HUES48 (cell line): ENCODE measurements at regions not wholly inside any gene's neighbourhood (a gene's known extent, or its start where the extent isn't known, plus 50 kb on each side); places are given as distances from the start of the nearest gene placed in this dataset.

Experiments used
- H3K27ac ChIP-seq: one replicate; pipeline ENCODE4 v1.7.0; 2013; ENCODE audit warnings: low read depth, low read length, inconsistent platforms
- H3K27me3 ChIP-seq: 2 replicates; pipeline ENCODE4 v1.6.1; 2013; ENCODE audit warnings: mild to moderate bottlenecking, low read length; ENCODE audit not compliant: control insufficient read depth, insufficient read depth
- H3K36me3 ChIP-seq: 2 replicates; pipeline ENCODE4 v1.6.1; 2013; ENCODE audit warnings: low read length; ENCODE audit not compliant: control insufficient read depth, insufficient read depth
- H3K4me1 ChIP-seq: 2 replicates; pipeline ENCODE4 v1.6.1; 2013; ENCODE audit warnings: mild to moderate bottlenecking, low read length; ENCODE audit not compliant: control insufficient read depth, insufficient read depth
- H3K4me3 ChIP-seq: 2 replicates; pipeline ENCODE4 v1.5.1; 2013; ENCODE audit warnings: mild to moderate bottlenecking, low read depth, low read length
- H3K9ac ChIP-seq: 2 replicates; pipeline ENCODE4 v1.6.1; 2013; ENCODE audit warnings: mild to moderate bottlenecking, low read depth, low read length, moderate library complexity
- H3K9me3 ChIP-seq: 2 replicates; pipeline ENCODE4 v1.6.1; 2013; ENCODE audit warnings: low read length; ENCODE audit not compliant: control insufficient read depth, insufficient read depth

DNA sequence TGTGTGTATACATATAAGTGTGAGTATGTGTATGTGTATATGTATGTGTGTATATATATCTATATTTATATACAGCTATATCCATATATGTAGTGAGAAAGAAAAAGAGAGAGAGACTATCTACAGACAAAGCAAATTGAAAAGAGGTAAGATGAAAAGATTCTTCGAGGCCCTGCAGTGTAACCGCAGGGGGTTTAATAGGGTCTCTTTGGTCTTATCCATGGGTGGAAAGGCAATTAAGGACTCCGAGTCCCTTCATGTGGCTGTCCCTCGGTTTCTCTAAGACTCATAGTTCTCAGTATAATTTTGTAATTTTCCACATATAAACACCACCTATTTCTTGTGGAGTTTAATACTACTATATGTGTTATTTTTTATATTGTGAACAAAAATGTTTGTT lies 50.6 kb upstream of the JAZF1 start:
- H3K4me3 ChIP-seq = no peak overlapping the region
- no peaks in the 10 kb centered on the region for H3K9me3 ChIP-seq
- no peak overlapping the region for H3K9ac ChIP-seq
- peaks cover 29% of the 10 kb centered on the region for H3K4me1 ChIP-seq
- no peaks in the 10 kb centered on the region for H3K27me3 ChIP-seq
- no peak overlapping the region for H3K27ac ChIP-seq
- no peaks in the 10 kb centered on the region for H3K36me3 ChIP-seq

DNA sequence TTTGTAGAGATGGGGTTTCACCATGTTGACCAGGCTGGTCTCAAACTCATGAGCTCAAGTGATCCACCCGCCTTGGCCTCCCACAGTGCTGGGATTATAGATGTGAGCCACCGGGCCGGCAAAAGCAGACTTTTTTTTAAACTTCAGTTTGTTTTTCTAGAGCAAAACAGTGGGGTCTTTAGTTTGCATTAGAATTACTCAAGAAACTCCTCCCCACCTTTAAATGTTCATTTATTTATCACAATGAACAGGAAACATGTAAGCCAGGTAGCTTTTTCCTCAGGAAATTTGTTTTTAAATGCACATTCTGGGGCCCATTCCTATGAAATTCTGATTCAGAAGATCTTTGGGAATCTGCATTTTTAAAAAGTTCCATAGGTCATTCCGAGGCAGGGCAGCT lies 56.0 kb upstream of the JAZF1 start:
- H3K36me3 ChIP-seq = no peaks in the 10 kb centered on the region
- peak overlapping the region; percentile 74 for H3K27ac ChIP-seq
- H3K27me3 ChIP-seq = no peaks in the 10 kb centered on the region
- H3K9ac ChIP-seq = no peak overlapping the region
- peaks cover 29% of the 10 kb centered on the region for H3K4me1 ChIP-seq
- H3K9me3 ChIP-seq = no peaks in the 10 kb centered on the region
- H3K4me3 ChIP-seq = no peak overlapping the region

DNA sequence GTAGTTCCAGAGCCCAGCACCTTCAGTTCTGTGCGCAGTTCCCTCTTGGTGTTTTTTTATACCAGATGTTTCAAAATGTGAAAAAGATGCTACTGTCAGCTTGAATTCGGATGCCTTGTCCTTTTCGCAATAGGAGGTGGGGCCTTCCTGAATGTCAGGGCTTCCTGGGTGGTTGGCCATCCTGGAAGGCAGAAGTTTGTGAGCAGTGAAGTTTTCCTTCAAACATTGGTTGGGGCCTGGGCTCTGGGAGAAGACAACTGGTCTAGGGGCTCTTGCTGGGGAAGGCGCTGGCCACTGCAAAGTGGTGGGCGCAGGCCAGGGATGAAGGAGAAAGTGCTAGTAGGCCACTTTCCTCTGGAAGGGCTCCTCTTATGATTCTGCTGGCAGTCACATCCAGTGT lies 56.8 kb upstream of the JAZF1 start:
- Histone ChIP-seq H3K27ac (peak overlapping the region; percentile 74), H3K4me1 (peaks cover 29% of the 10 kb centered on the region), H3K9me3 (no peaks in the 10 kb centered on the region), H3K27me3 (no peaks in the 10 kb centered on the region), H3K4me3 (no peak overlapping the region), H3K36me3 (no peaks in the 10 kb centered on the region), H3K9ac (no peak overlapping the region)

DNA sequence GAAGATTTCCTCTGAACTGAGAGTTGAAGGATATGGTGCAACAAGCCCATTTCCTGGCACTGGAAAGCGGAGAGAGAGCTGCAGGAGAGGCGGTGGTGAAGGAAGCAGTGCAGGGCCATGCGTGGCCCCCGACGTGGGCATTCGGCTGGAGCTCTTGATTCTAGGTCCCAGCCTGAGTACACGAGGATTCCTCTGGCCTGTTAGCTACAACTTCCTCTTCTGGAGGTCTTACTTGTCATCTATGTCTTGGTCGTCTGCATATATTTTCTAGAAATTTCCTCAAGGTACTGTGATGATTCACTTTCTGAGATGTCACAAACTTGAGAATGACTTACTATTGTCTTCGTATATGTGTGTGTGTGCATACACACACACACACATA lies 59.2 kb upstream of the JAZF1 start:
- Histone ChIP-seq H3K4me1 (peaks cover 29% of the 10 kb centered on the region), H3K9ac (no peak overlapping the region), H3K36me3 (no peaks in the 10 kb centered on the region), H3K4me3 (no peak overlapping the region), H3K9me3 (no peaks in the 10 kb centered on the region), H3K27ac (no peak overlapping the region), H3K27me3 (no peaks in the 10 kb centered on the region)

DNA sequence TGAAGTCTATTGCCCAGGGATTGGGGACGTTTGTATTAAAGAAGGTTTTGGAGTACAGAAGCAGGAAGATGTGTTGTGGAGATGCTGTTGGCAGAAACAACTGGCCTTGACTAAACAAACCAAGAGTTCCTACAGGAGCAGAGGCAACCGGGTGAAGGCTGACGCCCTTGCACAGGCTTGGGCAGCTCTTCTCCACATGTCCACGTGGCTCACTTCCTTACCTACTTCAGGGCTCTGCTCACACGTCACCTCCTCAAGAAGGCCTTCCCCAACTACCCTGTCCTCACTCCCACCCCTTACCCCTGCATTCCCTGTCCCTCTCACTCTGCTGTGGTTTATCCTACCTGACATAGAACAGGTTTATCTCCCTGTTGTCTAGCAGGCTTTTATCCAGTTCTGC lies 59.9 kb upstream of the JAZF1 start:
- no peak overlapping the region for H3K27ac ChIP-seq
- no peak overlapping the region for H3K4me3 ChIP-seq
- H3K36me3 ChIP-seq = no peaks in the 10 kb centered on the region
- no peaks in the 10 kb centered on the region for H3K27me3 ChIP-seq
- H3K4me1 ChIP-seq = peaks cover 23% of the 10 kb centered on the region
- H3K9ac ChIP-seq = no peak overlapping the region
- no peaks in the 10 kb centered on the region for H3K9me3 ChIP-seq

DNA sequence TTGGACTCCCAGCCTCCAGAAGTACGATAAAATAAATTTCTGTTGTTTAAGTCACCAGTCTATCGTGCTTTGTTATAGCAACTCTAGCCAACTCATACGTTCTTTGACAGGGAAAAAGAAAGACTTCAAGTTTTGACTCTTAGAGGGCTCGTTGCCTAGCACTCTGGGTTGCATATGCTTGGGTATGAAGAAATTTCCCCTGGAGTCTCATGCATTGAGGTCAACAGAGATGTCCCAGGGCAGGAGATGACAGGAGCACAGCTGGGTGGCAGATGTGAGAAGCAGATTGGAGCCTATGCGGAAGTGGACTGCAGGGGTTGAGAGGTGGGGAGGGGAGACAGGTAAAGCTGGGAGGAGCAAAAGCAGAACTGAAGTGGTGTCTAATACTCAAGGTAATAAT lies 63.3 kb upstream of the JAZF1 start:
- Histone ChIP-seq H3K36me3 (no peaks in the 10 kb centered on the region), H3K9me3 (no peaks in the 10 kb centered on the region), H3K27me3 (no peaks in the 10 kb centered on the region), H3K27ac (no peak overlapping the region), H3K4me1 (peaks cover 8% of the 10 kb centered on the region; the same call in 1 of the 2 replicates), H3K9ac (no peak overlapping the region), H3K4me3 (no peak overlapping the region)

DNA sequence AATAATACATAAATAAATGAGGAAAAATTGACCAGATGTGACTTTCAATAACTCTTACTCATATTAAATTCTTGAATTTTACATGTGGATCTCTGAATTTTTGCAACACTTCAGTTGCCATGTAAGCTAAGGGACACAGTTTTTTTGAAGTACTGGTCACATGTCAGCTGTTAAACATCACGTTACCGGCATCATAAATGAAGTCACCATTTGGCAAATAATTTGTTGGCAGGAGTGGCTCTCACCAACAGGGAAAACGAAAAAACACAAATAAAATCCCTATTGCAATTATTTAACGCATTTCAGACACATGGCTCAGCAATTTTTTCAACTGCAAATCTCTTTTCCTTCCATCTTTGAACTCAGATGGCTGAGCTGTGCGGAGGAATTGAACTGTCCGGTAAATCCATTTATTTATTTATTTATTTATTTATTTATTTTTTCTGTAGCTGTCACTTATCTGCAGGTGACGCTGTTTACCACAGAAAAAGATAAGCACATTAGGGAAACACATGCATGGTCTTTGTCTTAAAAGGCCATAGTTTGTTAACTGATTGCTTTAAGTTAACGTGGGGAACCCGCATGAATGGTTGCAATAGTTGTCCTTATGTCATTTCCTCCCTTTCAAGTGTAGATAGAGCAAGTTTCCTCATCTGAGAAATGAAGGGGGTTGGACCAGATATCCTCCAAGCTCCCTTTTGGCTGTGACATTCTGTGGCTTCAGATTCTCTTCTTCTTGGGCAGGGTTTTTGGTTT lies 64.7 kb upstream of the JAZF1 start:
- H3K27ac ChIP-seq = no peak overlapping the region
- H3K4me3 ChIP-seq = no peak overlapping the region
- peaks cover 8% of the 10 kb centered on the region; the same call in 1 of the 2 replicates for H3K4me1 ChIP-seq
- H3K27me3 ChIP-seq = no peaks in the 10 kb centered on the region
- H3K9me3 ChIP-seq = no peaks in the 10 kb centered on the region
- H3K9ac ChIP-seq = no peak overlapping the region
- no peaks in the 10 kb centered on the region for H3K36me3 ChIP-seq

DNA sequence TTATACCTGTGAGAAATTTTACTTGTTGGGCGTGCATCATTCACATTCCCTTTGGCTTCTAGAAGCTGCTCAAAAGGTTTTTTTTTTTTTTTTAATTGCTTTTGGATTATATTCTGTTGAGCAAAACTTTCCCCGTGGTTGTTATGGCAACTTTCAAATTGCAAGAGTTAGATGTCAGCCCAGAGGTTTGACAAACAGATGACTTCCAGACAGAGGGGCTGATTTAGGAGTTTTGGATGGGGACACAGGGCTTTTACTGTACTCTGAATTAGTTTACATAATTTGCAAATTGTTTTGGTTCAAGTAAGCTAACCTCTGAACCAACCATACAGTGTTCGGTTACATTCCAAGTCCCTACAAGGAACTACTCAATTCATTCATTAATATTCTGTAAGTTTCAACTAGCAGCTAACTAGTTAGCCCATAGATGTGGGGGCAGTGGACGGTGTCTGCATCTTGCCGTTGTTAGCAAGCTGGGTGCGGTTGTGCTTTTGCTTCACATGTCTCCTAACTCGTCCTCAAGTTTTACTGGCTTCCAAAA lies 66.4 kb upstream of the JAZF1 start:
- Histone ChIP-seq H3K36me3 (no peaks in the 10 kb centered on the region), H3K27ac (no peak overlapping the region), H3K4me3 (no peak overlapping the region), H3K9ac (0 out of 2 replicates have a peak overlapping the region, but pooled peaks have one; percentile 11), H3K27me3 (no peaks in the 10 kb centered on the region), H3K9me3 (no peaks in the 10 kb centered on the region), H3K4me1 (peaks cover 8% of the 10 kb centered on the region; the same call in 1 of the 2 replicates)

DNA sequence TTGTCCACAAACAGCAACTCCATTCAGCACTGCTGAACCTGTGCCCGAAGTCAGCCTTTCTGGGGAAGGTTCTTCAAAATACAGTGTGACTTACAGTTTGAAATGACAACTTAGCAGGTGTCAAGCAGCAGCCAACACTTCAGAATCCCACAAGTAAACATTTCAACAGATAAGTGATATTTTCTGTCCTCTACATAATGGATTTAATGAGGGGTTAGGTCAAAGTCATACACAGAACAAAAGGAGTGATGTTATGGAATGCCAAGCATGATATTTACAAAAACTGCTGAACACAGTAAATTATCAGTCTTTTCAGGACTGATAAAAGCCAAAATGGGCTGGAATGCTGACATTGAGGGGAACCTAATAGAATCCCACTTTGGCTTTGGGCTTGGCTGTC lies 77.6 kb upstream of the JAZF1 start:
- no peak overlapping the region for H3K9ac ChIP-seq
- H3K4me1 ChIP-seq = peaks cover 4% of the 10 kb centered on the region
- no peaks in the 10 kb centered on the region for H3K36me3 ChIP-seq
- no peak overlapping the region for H3K4me3 ChIP-seq
- no peak overlapping the region for H3K27ac ChIP-seq
- H3K9me3 ChIP-seq = no peaks in the 10 kb centered on the region
- H3K27me3 ChIP-seq = no peaks in the 10 kb centered on the region

DNA sequence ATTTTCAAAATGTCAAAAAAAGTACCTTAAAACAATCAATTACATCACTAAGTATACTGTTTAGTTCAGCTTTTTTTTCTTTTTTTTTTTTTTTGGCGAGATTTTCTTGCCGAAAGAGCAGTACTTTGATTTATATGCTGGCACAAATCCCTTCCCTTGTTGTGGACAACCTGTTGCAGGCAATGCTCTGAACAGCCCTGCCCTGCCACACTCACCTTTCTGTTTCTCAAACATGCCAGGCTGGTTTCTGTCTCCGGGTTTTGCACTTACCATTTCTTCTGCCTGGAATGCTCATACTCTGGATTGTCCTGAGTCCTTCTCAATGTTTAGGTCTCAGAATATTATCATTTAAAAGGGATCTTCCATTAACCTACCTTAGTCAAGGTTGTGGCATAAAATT lies 80.4 kb upstream of the JAZF1 start:
- no peaks in the 10 kb centered on the region for H3K9me3 ChIP-seq
- no peak overlapping the region for H3K27ac ChIP-seq
- peaks cover 9% of the 10 kb centered on the region for H3K4me1 ChIP-seq
- H3K9ac ChIP-seq = no peak overlapping the region
- H3K36me3 ChIP-seq = no peaks in the 10 kb centered on the region
- H3K4me3 ChIP-seq = no peak overlapping the region
- no peaks in the 10 kb centered on the region for H3K27me3 ChIP-seq

DNA sequence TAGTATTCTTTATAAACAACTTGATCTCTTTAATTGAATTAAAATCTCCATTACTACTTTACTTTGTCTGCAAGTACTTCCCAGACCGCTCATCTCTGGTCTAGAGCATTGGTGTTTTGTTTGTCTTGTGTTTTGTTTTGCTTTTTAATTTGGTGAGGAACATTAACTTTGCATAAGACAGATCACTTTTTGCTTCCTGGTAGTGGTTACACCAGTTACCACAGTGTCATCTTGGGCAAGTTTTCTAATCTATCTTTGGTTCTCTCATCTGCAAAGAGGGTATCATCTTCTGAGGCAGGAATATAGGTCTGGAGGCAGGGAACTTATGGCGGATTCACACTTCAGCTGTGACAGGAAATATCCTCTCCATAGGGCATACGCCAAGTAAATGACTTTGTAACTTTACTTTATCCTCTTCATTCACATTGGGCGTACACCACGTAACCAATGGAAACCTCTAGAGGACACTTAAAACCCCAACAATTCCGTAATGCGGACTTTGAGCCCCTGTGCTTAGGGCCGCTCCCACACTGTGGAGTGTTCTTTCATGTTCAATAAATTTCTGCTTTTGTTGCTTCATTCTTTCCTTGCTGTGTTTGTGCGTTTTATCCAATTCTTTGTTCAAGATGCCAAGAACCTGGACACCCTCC lies 83.2 kb upstream of the JAZF1 start:
- no peaks in the 10 kb centered on the region for H3K9me3 ChIP-seq
- no peak overlapping the region for H3K27ac ChIP-seq
- H3K4me1 ChIP-seq = 0 out of 2 replicates have a peak, but pooled peaks cover 4% of the 10 kb centered on the region
- no peak overlapping the region for H3K9ac ChIP-seq
- no peaks in the 10 kb centered on the region for H3K36me3 ChIP-seq
- H3K4me3 ChIP-seq = no peak overlapping the region
- H3K27me3 ChIP-seq = no peaks in the 10 kb centered on the region
